ENCODE measurements at regions not wholly inside any gene's neighbourhood (a gene's known extent, or its start where the extent isn't known, plus 50 kb on each side); places are given as distances from the start of the nearest gene placed in this dataset.

GRCh38 chr12:105433804-105434203, 103.3 kb downstream of the C12orf75 start:
- TF ChIP-seq EZH2 (IDR thresholded peaks at IDR 0.05; ENCODE audit: low read length, missing control alignments) (no peak), CTCF (conservative IDR thresholded peaks at IDR 0.05 in 1 of 2, IDR thresholded peaks at IDR 0.05 in 1 of 2; ENCODE audit: low read depth in 1 of 2, low read length in 2 of 2) (no peak)

Data from fibroblast of lung (primary cell).